HG02678 (cell line): ENCODE measurements at regions not wholly inside any gene's neighbourhood (a gene's known extent, or its start where the extent isn't known, plus 50 kb on each side); places are given as distances from the start of the nearest gene placed in this dataset.
A peak's percentile ranks its signal among the peaks of the same experiment; 100 is the strongest.

Source experiments
- ATAC-seq: cut with Tn5 transposase; IDR thresholded peaks from one replicate; pipeline ENCODE4 v1.9.1; 2021; ENCODE audit warnings: mild to moderate bottlenecking, moderate library complexity; ENCODE audit not compliant: unreplicated experiment

DNA sequence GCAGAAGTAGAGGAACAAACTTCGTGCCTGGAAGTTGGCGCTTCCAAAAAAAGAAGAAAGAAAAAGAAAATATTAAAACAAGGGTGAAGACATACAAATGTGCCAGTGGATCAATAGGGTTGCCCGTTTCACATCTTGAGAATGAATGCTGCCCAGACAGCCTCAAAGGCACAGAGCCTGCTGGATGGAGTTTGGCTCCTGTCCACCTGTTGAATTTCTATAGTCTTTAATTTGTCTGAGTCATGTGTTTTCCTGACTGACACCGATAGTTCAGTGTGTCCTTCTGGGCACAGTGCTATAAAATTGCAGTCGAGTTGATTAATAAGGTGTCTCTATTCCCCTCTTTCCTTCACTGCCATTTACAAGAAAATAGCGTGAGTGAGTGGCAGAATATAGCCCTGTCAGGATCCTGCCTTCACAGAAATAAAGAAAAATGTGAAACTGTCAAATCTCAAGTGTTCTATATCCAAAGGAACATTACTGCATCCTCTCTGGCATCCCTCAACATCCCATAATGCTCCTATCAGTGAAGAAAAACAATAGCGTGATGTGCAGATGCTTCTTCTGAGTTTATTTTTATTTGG is 471.3 kb upstream of the AUTS2 start:
- no peak for ATAC-seq

DNA sequence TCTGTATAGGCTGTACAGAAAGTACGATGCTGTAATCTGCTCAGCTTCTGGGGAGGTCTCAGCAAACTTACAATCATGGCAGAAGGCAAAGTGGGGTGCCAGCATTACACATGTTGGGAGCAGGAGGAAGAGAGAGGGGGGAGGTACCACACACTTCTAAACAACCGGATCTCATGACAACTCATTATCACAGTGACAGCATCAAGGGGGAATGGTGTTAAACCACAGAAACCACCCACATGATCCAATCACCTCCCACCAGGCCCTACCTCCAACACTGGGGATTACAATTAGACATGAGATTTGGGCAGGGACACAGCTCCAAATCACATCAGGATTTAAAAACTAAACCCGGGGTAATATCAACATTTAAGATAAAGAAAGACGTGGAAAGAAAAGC is 468.8 kb upstream of the AUTS2 start:
- ATAC-seq: no peak

DNA sequence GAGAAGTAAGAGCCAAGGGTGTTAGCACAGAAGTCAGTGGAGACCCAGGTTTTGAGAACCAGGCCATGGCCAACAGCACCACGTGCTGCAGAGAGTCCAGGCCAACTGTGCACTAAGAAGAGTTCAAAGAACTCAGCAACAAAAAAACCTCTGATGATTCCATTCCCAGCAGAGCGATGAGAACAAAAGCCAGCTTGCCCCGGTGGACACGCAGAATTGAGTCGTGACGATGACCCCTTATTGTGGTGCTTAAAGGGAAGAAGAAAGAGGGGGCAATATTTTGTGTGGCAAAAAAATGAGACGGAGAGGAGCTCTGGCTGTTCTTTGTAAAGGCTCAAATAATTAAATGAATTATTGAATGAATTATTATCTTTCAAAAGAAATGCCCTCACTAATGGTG is 468.3 kb upstream of the AUTS2 start:
- ATAC-seq: no peak

DNA sequence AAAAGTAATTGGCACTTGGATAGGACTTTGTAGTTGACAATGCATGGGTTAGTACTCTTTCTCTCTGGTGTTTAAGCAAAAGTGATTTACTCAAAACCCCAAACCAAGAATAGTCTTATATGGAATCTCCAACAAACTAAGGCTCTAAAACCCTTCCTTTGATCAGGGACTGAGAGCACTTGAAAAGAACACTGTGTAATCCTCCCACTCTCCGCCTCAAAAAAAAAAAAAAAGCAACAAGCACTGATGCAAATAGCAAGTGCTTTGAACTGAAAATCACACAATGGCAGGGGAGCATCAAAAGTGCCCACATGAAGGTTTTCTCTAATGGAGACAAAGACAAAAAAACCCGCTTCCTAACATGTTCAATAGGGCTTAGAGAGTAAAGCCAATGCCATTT is 467.9 kb upstream of the AUTS2 start:
- no peak for ATAC-seq

DNA sequence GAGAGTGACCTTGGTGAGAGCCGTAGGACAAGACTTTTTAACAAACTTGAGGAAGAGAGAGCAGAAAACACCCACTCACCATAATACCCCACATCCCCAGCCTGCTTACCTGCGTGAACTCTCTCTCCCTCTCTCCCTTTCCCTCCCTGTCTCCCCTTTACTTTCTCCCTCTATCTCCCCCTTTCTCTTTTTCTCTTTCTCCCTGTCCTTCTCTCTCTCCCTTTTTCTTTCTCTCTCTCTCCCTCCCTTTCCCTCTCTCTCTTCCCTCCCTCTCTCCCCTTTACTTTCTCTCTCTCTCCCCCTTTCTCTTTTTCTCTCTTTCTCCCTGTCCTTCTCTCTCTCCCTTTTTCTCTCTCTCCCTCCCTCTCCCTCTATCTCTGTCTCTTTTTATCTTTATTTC is 464.0 kb upstream of the AUTS2 start:
- no peak for ATAC-seq

DNA sequence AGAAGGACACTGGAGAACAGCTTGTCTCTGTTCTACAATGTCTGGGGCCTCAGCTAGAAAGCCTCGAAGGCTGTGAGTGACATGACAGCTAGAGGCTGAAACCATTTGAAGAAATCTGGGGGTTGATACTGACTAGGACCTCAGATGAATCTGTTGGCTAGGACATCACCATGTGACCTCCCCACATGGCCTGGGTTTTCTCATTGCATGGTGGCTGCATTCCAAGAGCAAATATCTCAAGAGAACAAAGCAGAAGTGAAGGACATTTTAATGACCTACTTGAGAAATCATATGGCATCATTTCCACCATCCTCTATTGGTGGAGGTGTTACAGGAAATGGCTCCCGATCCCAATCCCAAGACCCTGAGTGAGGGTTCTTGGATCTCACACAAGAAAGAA is 450.6 kb upstream of the AUTS2 start:
- ATAC-seq: no peak

DNA sequence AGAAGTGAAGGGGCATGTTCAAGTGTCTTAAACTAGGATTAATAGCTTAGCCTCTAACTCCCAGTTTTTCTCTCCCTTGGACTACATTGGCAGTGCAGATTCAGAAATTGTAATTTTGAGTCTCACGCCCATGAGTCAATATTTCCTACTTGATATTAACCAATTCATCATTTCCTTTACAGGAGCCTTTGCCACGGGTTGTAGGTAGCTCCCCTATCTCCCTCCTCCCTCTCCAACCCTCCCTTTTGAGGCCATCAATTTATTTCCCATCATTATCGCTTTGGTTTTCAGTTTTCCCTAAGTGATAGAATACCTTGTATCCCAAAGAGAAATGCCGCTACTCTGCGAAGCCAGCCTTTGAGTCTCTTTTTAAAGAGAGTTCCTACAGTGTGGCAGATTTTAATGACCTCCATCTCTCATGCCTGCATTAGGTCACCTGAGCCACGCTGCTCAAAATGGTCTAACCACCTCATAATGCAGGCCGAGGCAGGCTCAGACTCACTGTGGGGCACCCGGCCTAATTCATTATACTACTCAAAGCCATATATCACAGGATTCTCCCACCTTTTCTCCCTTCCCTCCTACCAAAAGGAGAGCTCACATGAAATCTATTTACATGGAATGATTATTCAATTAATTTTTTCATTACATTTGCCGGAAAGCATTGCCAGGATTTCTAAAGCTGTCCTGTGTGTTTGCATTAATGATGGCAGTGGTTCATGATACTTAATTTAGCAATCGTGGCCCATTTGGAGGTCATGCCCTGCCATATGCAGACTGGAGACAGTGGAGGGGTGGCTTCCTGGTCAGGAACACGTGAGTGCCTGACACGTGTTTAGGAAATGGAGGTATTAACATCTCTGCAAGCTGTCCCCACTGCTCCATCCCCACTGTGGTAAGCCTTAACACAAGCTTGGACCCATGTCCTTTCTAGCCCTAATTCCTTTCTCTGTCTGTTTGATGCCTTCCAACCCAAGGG is 448.2 kb upstream of the AUTS2 start:
- no peak for ATAC-seq

DNA sequence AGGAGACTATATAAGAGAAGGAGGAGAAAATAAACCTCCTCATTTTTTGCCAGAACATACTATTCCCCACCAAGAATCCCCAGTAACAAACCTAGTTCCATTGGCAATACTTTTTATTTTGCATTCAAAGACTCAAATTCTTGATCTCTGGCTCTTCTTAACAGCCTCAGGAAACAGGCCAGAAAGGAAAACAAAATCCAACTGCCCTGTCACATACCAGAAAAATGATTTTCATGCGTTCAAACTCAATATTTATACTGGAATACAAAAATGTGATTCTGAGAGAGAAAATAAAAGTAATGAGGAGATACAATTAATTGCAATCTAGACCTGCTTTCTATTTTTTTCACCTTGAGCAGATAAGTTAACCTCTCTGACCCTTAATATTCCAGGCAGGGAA is 435.9 kb upstream of the AUTS2 start:
- ATAC-seq: no peak

DNA sequence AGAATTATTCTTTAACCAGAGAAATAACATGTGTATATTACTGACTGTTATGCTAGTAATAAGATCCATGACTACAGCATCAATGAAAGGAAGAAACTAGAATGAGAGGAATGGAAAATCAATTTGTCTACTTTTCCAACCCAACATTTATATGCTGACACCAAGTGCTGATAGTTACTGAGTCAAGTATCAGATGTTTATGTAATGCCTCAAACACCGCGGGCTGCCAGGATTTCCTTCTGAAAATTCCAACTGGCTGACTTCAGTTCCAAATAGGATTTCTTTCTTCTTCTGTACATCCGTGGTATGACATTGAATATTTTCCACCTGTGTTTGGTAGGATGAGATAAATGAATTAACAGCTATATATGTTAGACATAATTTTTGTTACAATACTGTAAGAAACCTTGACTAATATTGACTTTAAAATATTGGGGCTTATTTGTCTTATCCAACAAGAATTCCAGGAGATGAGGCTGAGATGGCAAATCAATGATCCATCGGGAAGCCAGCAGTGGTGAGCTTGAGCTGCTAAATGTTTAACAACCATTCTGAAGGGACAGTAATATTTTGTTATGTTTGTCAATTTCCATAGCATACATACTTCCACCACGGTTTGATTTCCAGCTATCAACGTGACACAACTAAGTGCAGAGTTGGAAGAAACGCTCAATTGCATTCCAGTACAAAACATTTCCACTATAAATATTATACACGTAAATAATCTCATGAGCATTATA is 435.2 kb upstream of the AUTS2 start:
- no peak for ATAC-seq

DNA sequence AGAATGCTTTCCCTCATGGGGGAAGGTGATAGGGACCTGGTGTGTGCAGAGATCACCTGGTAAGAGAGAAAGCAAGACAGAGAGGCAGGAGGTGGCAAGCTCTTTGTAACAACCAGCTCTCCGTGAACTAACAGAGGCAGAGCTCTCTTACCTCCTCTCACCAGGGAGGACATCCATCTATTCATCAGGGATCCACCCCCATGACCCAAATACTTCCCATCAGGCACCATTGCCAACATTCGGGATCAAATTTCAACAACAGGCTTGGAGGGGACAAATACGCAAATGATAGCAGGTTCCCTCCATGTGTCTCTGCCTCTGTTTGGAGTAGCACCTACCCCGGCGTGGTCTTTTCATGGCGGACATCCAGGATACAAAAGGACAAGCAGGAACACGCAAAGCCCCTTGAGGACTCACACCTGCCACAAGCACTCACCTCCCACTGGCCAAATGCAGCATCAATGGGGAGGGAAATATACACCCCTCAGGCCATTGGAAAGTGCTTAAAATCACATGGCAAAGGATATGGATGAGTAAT is 431.2 kb upstream of the AUTS2 start:
- no peak for ATAC-seq

DNA sequence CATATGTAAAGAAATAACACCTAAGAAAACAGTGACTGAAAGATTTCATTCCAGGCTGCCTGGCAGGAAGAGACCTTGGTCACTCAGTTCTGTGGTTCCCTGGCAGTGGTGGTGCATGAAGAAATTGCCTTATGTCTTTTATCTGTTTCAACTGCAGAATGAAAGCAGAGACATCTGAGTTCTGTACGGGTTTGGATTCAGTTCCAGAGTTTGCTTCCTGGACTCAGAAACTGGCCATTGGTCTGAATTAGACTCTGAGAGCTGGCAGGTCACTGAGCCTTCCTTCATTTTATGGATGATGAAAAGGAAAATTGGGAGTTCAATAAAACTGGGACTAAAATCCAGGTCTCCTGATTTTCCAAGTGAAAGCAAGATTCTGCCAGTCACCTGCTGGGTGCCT is 428.9 kb upstream of the AUTS2 start:
- ATAC-seq: no peak

DNA sequence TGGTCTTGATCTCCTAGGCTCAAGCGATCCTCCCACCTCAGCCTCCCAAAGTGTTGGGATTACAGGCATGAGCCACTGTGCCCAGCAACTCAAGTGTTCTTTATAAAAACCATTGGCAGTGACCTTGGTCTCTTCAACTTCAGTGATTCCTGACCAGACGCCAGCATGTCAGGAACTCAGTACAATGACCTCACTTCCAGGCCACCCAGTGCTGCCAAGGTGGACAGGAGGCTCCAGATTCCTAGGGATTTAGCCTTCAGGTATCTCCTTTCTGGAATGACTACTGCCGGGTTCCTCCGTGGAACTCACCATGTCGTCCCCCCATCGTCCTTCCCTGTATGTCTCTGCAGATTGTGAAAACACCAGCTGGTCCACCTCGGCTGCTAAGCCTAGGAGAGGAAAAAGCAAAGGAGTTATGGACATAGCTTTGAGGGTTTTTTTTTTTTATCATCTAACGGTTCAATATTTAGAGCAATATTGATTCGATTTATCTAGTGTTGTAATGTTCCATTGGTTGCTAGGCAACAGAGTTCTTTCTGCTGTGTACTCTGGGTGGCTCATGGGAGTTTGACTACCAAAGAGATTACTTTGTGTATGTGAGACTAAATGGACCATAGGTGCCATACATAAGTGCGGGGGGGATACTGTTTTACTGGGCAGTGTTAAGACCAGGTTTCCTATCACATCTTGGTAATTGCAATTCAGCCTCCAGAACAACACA is 425.8 kb upstream of the AUTS2 start:
- ATAC-seq: no peak

DNA sequence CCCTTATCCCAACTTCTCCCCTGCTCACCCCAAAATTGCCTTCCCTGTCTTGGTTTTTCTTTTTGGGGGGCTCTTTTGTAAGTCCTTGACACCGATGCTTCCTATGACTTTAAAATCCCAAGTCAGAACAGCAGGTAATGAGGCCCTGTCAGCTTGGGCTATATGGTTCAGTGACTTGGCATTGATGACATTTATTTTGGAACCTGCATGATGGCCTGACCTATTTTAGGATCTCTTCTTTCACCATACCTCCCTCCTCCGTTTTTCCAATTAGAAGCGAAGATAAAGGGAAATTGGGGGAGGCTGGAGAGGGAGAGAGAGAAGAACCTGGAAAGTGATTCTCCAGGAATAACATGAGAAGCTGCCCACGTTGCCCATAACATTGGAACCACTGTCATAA is 424.9 kb upstream of the AUTS2 start:
- ATAC-seq: no peak

DNA sequence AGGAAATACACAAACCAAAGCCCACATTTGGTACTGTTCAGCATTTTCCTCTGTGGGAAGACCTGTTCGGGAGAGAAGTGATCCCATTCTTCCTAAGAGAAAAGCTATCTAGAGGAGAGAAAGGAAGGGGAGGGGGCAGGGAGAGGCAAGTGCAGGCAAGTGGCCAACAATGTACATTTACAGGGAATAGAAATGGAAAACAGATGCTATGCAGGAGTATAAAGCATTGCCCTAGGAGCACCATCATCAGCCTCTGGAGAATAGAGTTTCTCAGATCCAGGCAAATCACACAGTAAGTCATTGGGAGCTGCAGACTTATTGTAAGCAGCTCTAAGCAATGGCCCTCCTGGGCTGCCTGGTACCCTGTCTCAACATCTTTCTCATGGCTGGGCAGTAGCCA is 424.4 kb upstream of the AUTS2 start:
- ATAC-seq: no peak

DNA sequence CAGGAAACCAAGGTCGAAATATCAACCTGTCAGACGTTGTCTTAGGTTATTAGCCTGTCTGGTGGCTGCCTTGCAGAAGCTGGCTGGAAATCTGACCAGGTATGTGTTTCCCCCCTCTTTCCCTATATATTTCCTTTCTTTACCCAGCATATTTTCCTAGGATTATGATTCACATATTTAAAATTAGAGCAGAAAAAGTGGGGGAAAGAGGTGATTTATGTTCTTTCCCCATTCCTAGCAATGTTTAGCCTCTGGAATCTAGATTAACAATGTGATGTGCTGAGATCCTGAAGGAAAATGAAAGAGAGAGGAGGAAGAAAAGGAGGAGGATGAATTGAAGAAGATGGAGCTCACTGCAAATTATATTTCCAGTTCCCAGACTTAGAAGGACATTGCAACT is 421.4 kb upstream of the AUTS2 start:
- ATAC-seq: no peak

DNA sequence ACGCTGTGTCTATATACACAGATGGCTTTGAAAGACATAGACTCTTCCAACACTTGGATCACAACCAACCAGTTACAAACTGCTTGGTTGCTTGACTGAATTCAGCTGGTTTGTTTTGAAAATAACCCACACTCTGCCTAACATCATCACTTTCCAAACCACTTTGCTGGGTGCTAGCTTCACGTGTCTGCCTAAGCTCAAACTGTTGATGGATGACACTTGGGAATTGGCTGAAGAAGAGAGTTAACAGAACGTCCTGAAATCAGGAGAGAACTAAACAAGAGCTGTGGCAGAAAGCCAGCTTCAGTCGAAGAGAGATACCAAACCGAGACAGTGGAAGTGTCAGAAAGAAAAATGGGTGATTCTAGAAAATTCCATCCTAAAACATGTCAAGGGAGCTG is 420.8 kb upstream of the AUTS2 start:
- ATAC-seq: no peak

DNA sequence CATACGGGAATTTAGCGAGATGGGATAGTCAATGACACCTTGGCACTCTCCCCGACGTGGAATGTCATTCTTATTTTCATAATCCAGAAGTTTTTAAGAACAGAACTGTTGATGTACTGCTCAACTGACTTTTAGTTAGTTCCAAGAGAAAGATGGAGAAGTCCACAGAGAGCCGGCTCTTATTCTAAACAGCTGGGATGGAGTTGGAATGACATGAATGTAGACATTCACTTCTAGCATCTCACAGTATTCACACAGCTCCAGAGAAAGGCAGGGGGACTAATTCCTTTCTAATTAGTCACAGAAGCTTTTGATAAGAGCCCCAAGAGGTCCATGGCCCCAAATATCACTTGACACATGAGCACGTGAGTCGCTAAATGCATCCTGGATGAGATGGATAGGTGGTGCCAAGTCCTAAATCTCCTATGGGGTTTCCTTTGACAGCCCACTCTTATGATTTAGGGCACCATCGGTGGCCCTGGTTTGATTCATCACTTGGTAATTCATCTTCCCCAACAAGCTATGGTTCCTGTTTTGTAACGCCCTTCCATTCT is 420.3 kb upstream of the AUTS2 start:
- ATAC-seq: no peak

DNA sequence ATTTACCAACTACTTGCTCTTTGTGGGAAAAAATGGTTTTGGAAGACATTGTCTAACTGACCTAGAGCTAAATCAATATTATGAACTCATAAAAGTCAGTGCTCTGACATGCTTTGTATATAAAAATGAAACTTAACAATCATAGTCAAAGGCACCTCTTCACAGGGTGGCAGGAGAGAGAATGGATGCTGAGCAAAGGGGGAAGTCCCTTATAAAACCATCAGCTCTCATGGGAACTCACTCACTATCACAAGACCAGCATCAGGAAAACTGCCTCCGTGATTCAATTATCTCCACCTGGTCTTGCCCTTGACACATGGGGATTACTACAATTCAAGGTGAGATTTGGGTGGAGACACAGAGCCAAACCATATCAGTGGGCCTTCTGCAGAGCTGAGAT is 417.6 kb upstream of the AUTS2 start:
- ATAC-seq: no peak

DNA sequence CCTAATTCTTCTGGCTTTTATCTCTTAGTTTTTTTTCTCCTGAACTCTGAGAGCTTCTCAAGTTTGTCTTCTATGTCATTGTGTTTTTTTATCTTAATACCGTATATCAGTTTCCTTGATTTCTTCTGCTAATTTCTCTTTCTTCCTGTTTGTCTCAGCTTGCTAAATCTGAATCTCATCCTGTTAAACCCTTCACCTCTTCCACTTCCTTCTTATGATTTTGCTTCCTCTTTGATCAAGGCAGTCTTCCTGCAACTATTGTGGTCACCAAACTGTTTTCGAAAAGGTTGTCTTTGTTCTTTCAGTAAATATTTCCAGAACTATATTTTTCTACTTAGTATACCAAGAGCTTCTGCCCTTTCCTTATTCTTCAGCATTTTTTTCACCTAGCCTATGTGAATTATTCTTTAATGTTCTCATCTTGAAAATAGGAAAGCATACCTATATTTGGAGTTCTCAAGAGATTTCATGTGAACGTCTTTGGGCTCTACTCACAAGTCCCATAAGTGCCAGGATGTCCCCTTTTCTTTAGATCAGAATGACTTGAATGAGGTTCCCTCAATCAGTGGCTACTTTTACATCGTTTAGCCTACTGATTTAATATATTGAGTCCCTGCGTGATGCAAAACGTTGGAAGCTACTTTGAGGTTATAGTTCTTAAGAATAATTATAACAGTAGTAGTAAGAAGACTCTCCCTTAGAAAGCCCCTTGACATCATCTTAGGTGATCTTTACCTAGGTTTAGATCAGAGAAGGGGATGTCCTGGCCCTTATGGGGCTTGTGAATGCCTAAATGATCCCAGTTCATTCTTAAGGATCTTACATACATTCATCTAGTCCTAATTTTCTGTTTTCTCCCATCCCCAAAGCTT is 415.4 kb upstream of the AUTS2 start:
- ATAC-seq: peak; percentile 46

DNA sequence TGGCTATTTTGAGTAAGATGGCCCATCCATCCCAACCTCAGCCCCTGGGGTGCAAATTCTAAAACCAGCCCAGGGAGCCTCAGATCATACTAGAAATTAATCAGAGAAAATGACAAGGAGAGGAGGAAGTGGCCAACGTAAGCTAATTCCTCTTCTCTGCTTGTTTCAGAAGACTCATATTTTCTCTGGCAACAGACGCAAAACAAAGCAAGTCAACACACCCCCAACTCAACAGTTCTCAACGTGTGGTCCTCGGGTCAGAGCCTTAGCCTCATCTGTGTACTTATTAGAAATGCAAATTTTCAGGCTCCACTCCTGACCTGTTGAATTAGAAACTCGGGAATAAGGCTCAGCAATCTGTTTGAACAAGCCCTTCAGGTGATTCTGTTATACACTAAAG is 413.9 kb upstream of the AUTS2 start:
- no peak for ATAC-seq
